K562 (cell line): ENCODE measurements at regions not wholly inside any gene's neighbourhood (a gene's known extent, or its start where the extent isn't known, plus 50 kb on each side); places are given as distances from the start of the nearest gene placed in this dataset.

ENCODE experiments used
- E2F1 ChIP-seq: sonication (generic); formaldehyde crosslinking; IDR thresholded peaks from 2 replicates; pipeline ENCODE4 v1.8.1; 2023; ENCODE audit warnings: mild to moderate bottlenecking, missing genetic modification reagents, moderate library complexity
- EGR1 ChIP-seq: fragments of 450-650 bp; conservative IDR thresholded peaks from 2 replicates; pipeline ENCODE4 v1.6.1; 2017; ENCODE audit warnings: mild to moderate bottlenecking
- ELK1 ChIP-seq: sonication (generic); formaldehyde crosslinking; IDR thresholded peaks from 2 replicates; pipeline ENCODE4 v1.8.1; 2022; ENCODE audit warnings: missing genetic modification reagents
- EWSR1 ChIP-seq: fragments of 450-650 bp; IDR thresholded peaks from 2 replicates; pipeline ENCODE4 v1.6.1; 2018; ENCODE audit warnings: borderline replicate concordance, mild to moderate bottlenecking, low read depth, moderate library complexity; ENCODE audit not compliant: partially characterized antibody
- PHF20 ChIP-seq: fragments of 450-650 bp; IDR thresholded peaks from 2 replicates; pipeline ENCODE4 v1.6.1; 2018; ENCODE audit not compliant: partially characterized antibody
- SFPQ ChIP-seq: fragments of 200-400 bp; formaldehyde crosslinking; IDR thresholded peaks from 2 replicates; pipeline ENCODE4 v1.6.1; 2017; ENCODE audit warnings: mild to moderate bottlenecking, low read depth, low read length, moderate library complexity
- ZBTB8A ChIP-seq: fragments of 450-650 bp; IDR thresholded peaks from 2 replicates; pipeline ENCODE4 v1.6.1; 2018; ENCODE audit warnings: mild to moderate bottlenecking, moderate library complexity; ENCODE audit not compliant: partially characterized antibody
- ZNF41 ChIP-seq: fragments of 250-450 bp; sonication (Bioruptor Pico); conservative IDR thresholded peaks from 2 replicates; pipeline ENCODE4 v1.4.0; 2020; ENCODE audit warnings: mild to moderate bottlenecking

GRCh38 chr2:35562488-35562887 is 793.1 kb upstream of the CRIM1 start (continued):
- TF ChIP-seq ZBTB8A: no peak
- no peak for TF ChIP-seq EWSR1
- TF ChIP-seq SFPQ: no peak
- no peak for TF ChIP-seq E2F1
- TF ChIP-seq EGR1: no peak
- TF ChIP-seq PHF20: no peak
- TF ChIP-seq ELK1 (CRISPR knock-in tag): no peak
- TF ChIP-seq ZNF41 (CRISPR knock-in tag): no peak
